ENCODE measurements at regions not wholly inside any gene's neighbourhood (a gene's known extent, or its start where the extent isn't known, plus 50 kb on each side); places are given as distances from the start of the nearest gene placed in this dataset.

- Histone ChIP-seq H3K4me1 (ENCODE audit: control insufficient read depth in 3 of 3, insufficient read depth in 3 of 3, low read length in 3 of 3) (no peaks in the 10 kb centered on the region), H3K9me3 (ENCODE audit: control insufficient read depth in 3 of 3, low read length in 3 of 3) (no peaks in the 10 kb centered on the region), H3K36me3 (ENCODE audit: control insufficient read depth in 3 of 3, insufficient read depth in 3 of 3, low read length in 3 of 3) (no peaks in the 10 kb centered on the region), H3K27me3 (ENCODE audit: control insufficient read depth in 3 of 3, insufficient read depth in 3 of 3, low read length in 3 of 3) (peaks cover 0 to 25% (median 21%) of the 10 kb centered on the region in 3 donors), H3K9ac (ENCODE audit: low read depth in 1 of 3, low read length in 3 of 3) (no peak overlapping the region), H3K27ac (ENCODE audit: low read depth, low read length) (no peak overlapping the region), H3K4me3 (ENCODE audit: low read length in 3 of 3) (no peak overlapping the region)
Measured at GRCh38 chr1:34373912-34374311, 197.2 kb downstream of the C1orf94 start.

- peaks cover 0 to 26% (median 18%) of the 10 kb centered on the region in 3 donors for H3K27me3 ChIP-seq (ENCODE audit: control insufficient read depth in 3 of 3, insufficient read depth in 3 of 3, low read length in 3 of 3)
- no peak overlapping the region for H3K9ac ChIP-seq (ENCODE audit: low read depth in 1 of 3, low read length in 3 of 3)
- H3K4me1 ChIP-seq (ENCODE audit: control insufficient read depth in 3 of 3, insufficient read depth in 3 of 3, low read length in 3 of 3): no peaks in the 10 kb centered on the region
- no peak overlapping the region for H3K4me3 ChIP-seq (ENCODE audit: low read length in 3 of 3)
- no peaks in the 10 kb centered on the region for H3K9me3 ChIP-seq (ENCODE audit: control insufficient read depth in 3 of 3, low read length in 3 of 3)
- H3K36me3 ChIP-seq (ENCODE audit: control insufficient read depth in 3 of 3, insufficient read depth in 3 of 3, low read length in 3 of 3): no peaks in the 10 kb centered on the region
- no peak overlapping the region for H3K27ac ChIP-seq (ENCODE audit: low read depth, low read length)
Measured at GRCh38 chr1:34376531-34376930, 199.8 kb downstream of the C1orf94 start.

- peaks cover 0 to 22% (median 14%) of the 10 kb centered on the region in 3 donors for H3K27me3 ChIP-seq (ENCODE audit: control insufficient read depth in 3 of 3, insufficient read depth in 3 of 3, low read length in 3 of 3)
- no peaks in the 10 kb centered on the region for H3K4me1 ChIP-seq (ENCODE audit: control insufficient read depth in 3 of 3, insufficient read depth in 3 of 3, low read length in 3 of 3)
Measured at GRCh38 chr1:34378968-34379856, 202.5 kb downstream of the C1orf94 start.

GRCh38 chr1:34379911-34380310 lies 203.2 kb downstream of the C1orf94 start:
- no peaks in the 10 kb centered on the region for H3K4me1 ChIP-seq (ENCODE audit: control insufficient read depth in 3 of 3, insufficient read depth in 3 of 3, low read length in 3 of 3)
- no peak overlapping the region for H3K9ac ChIP-seq (ENCODE audit: low read depth in 1 of 3, low read length in 3 of 3)
- H3K36me3 ChIP-seq (ENCODE audit: control insufficient read depth in 3 of 3, insufficient read depth in 3 of 3, low read length in 3 of 3): no peaks in the 10 kb centered on the region
- H3K9me3 ChIP-seq (ENCODE audit: control insufficient read depth in 3 of 3, low read length in 3 of 3): no peaks in the 10 kb centered on the region
- no peak overlapping the region for H3K4me3 ChIP-seq (ENCODE audit: low read length in 3 of 3)
- peaks cover 0 to 22% (median 14%) of the 10 kb centered on the region in 3 donors for H3K27me3 ChIP-seq (ENCODE audit: control insufficient read depth in 3 of 3, insufficient read depth in 3 of 3, low read length in 3 of 3)
- H3K27ac ChIP-seq (ENCODE audit: low read depth, low read length): no peak overlapping the region

More at GRCh38 chr1:34378968-34379856, 202.5 kb downstream of the C1orf94 start:
- Histone ChIP-seq H3K4me3 (ENCODE audit: low read length in 3 of 3) (no peak overlapping the region), H3K9ac (ENCODE audit: low read depth in 1 of 3, low read length in 3 of 3) (no peak overlapping the region), H3K36me3 (ENCODE audit: control insufficient read depth in 3 of 3, insufficient read depth in 3 of 3, low read length in 3 of 3) (no peaks in the 10 kb centered on the region), H3K9me3 (ENCODE audit: control insufficient read depth in 3 of 3, low read length in 3 of 3) (no peaks in the 10 kb centered on the region), H3K27ac (ENCODE audit: low read depth, low read length) (no peak overlapping the region)

- Histone ChIP-seq H3K36me3 (ENCODE audit: control insufficient read depth in 3 of 3, insufficient read depth in 3 of 3, low read length in 3 of 3) (no peaks in the 10 kb centered on the region), H3K9ac (ENCODE audit: low read depth in 1 of 3, low read length in 3 of 3) (no peak overlapping the region), H3K9me3 (ENCODE audit: control insufficient read depth in 3 of 3, low read length in 3 of 3) (no peaks in the 10 kb centered on the region), H3K27ac (ENCODE audit: low read depth, low read length) (no peak overlapping the region), H3K27me3 (ENCODE audit: control insufficient read depth in 3 of 3, insufficient read depth in 3 of 3, low read length in 3 of 3) (peaks cover 0 to 22% (median 14%) of the 10 kb centered on the region in 3 donors), H3K4me3 (ENCODE audit: low read length in 3 of 3) (no peak overlapping the region), H3K4me1 (ENCODE audit: control insufficient read depth in 3 of 3, insufficient read depth in 3 of 3, low read length in 3 of 3) (no peaks in the 10 kb centered on the region)
Measured at GRCh38 chr1:34380526-34381124, 203.9 kb downstream of the C1orf94 start.

GRCh38 chr1:34389974-34390373 lies 213.3 kb downstream of the C1orf94 start:
- no peak overlapping the region for H3K9ac ChIP-seq (ENCODE audit: low read depth in 1 of 3, low read length in 3 of 3)
- no peaks in the 10 kb centered on the region for H3K36me3 ChIP-seq (ENCODE audit: control insufficient read depth in 3 of 3, insufficient read depth in 3 of 3, low read length in 3 of 3)
- no peaks in the 10 kb centered on the region for H3K4me1 ChIP-seq (ENCODE audit: control insufficient read depth in 3 of 3, insufficient read depth in 3 of 3, low read length in 3 of 3)
- no peaks in the 10 kb centered on the region for H3K27me3 ChIP-seq (ENCODE audit: control insufficient read depth in 3 of 3, insufficient read depth in 3 of 3, low read length in 3 of 3)
- H3K9me3 ChIP-seq (ENCODE audit: control insufficient read depth in 3 of 3, low read length in 3 of 3): peaks cover 0 to 6% (median 2%) of the 10 kb centered on the region in 3 donors
- no peak overlapping the region for H3K4me3 ChIP-seq (ENCODE audit: low read length in 3 of 3)
- H3K27ac ChIP-seq (ENCODE audit: low read depth, low read length): no peak overlapping the region

GRCh38 chr1:34396042-34396441 lies 219.3 kb downstream of the C1orf94 start:
- Histone ChIP-seq H3K9ac (ENCODE audit: low read depth in 1 of 3, low read length in 3 of 3) (no peak overlapping the region), H3K4me1 (ENCODE audit: control insufficient read depth in 3 of 3, insufficient read depth in 3 of 3, low read length in 3 of 3) (no peaks in the 10 kb centered on the region), H3K4me3 (ENCODE audit: low read length in 3 of 3) (no peak overlapping the region)

GRCh38 chr1:34398241-34398915 lies 221.7 kb downstream of the C1orf94 start:
- H3K9me3 ChIP-seq (ENCODE audit: control insufficient read depth in 3 of 3, low read length in 3 of 3): peaks cover 0 to 2% (median 0%) of the 10 kb centered on the region in 3 donors

More at GRCh38 chr1:34396042-34396441, 219.3 kb downstream of the C1orf94 start:
- H3K27ac ChIP-seq (ENCODE audit: low read depth, low read length): no peak overlapping the region
- peaks cover 0 to 5% (median 2%) of the 10 kb centered on the region in 3 donors for H3K9me3 ChIP-seq (ENCODE audit: control insufficient read depth in 3 of 3, low read length in 3 of 3)
- no peaks in the 10 kb centered on the region for H3K27me3 ChIP-seq (ENCODE audit: control insufficient read depth in 3 of 3, insufficient read depth in 3 of 3, low read length in 3 of 3)
- no peaks in the 10 kb centered on the region for H3K36me3 ChIP-seq (ENCODE audit: control insufficient read depth in 3 of 3, insufficient read depth in 3 of 3, low read length in 3 of 3)

GRCh38 chr1:34398916-34399275 lies 222.2 kb downstream of the C1orf94 start:
- H3K9me3 ChIP-seq (ENCODE audit: control insufficient read depth in 3 of 3, low read length in 3 of 3): peaks cover 0 to 2% (median 0%) of the 10 kb centered on the region in 3 donors
- no peaks in the 10 kb centered on the region for H3K4me1 ChIP-seq (ENCODE audit: control insufficient read depth in 3 of 3, insufficient read depth in 3 of 3, low read length in 3 of 3)
- H3K27me3 ChIP-seq (ENCODE audit: control insufficient read depth in 3 of 3, insufficient read depth in 3 of 3, low read length in 3 of 3): no peaks in the 10 kb centered on the region
- H3K36me3 ChIP-seq (ENCODE audit: control insufficient read depth in 3 of 3, insufficient read depth in 3 of 3, low read length in 3 of 3): no peaks in the 10 kb centered on the region
- H3K4me3 ChIP-seq (ENCODE audit: low read length in 3 of 3): no peak overlapping the region
- no peak overlapping the region for H3K9ac ChIP-seq (ENCODE audit: low read depth in 1 of 3, low read length in 3 of 3)
- H3K27ac ChIP-seq (ENCODE audit: low read depth, low read length): no peak overlapping the region

More at GRCh38 chr1:34398241-34398915, 221.7 kb downstream of the C1orf94 start:
- H3K36me3 ChIP-seq (ENCODE audit: control insufficient read depth in 3 of 3, insufficient read depth in 3 of 3, low read length in 3 of 3): no peaks in the 10 kb centered on the region
- no peaks in the 10 kb centered on the region for H3K27me3 ChIP-seq (ENCODE audit: control insufficient read depth in 3 of 3, insufficient read depth in 3 of 3, low read length in 3 of 3)
- no peak overlapping the region for H3K27ac ChIP-seq (ENCODE audit: low read depth, low read length)
- no peak overlapping the region for H3K4me3 ChIP-seq (ENCODE audit: low read length in 3 of 3)
- H3K4me1 ChIP-seq (ENCODE audit: control insufficient read depth in 3 of 3, insufficient read depth in 3 of 3, low read length in 3 of 3): no peaks in the 10 kb centered on the region
- no peak overlapping the region for H3K9ac ChIP-seq (ENCODE audit: low read depth in 1 of 3, low read length in 3 of 3)

Data from skeletal muscle tissue (tissue), 3 donors.